ENCODE measurements at regions not wholly inside any gene's neighbourhood (a gene's known extent, or its start where the extent isn't known, plus 50 kb on each side); places are given as distances from the start of the nearest gene placed in this dataset.

DNA sequence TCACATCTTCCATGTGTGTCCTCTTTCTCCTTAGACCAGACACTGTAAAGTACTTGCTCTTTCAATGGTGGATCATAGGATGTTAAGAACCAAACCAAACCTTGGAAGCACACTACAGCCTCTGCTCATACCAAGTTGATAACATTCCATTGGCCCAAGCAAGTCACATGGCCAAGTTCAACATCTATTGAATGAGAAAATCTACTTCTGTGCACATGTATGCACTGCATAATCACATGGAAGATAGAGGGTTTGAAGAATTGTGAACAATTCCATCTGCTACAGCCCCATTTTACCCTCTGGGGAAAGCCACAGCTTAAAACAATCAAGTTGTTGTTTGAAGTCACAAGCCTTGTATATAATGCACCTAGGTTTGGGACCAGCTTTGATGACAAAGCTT lies 68.2 kb downstream of the MFAP3 start:
- no peak for DNase-seq

DNA sequence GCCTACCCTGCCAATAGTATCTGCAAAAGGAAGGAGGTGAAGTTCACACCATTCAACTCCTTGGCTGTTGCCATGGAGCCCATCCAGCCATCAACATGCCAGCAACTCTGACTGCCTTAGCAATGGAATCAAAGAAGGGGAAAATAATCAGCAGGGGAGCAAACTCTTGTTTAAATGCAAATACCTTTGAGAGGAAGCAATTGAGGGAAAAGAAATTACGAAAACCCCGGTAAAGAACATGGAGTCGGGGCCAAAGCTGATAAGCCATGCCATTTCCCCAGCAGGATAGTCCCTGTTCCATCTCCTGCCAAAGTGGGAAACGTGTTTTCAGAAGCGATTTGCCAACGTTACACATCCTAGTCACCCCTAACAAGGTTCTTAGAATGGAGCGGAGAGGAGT lies 69.0 kb downstream of the MFAP3 start:
- no peak for DNase-seq

DNA sequence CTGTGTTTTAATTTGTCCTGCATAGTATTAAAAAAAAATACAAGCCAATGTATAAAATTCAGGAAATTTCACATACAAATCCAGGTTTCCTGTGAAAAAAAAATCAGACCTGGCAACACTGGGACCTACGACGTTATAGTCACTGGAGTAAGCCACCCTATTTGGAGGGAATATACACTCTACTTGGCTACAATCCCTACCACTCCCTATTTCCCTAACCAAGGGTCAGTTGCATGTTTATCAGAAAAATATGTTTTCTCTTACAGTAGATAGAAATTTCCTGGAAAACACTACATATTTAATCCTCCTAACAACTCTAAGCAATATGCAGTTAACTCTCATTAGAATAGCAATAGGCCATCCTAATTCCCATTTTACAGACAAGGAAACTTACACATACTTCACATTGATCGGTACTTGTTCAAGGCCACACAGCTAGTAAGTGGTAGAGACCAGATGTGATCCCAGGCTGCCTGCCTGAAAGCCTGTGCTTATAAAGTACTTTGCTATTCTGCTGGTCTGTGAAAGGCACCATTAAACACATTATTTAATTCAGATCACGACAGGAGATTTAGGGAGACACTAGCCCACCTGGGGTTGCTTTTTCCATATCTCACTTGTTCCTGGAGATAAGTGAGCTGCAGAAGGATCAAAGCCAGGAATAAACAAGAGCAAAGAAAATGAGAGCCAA lies 70.8 kb downstream of the MFAP3 start:
- DNase-seq = no peak

- DNase-seq = no peak
Measured at GRCh38 chr5:154110107-154110453, 71.3 kb downstream of the MFAP3 start.

DNA sequence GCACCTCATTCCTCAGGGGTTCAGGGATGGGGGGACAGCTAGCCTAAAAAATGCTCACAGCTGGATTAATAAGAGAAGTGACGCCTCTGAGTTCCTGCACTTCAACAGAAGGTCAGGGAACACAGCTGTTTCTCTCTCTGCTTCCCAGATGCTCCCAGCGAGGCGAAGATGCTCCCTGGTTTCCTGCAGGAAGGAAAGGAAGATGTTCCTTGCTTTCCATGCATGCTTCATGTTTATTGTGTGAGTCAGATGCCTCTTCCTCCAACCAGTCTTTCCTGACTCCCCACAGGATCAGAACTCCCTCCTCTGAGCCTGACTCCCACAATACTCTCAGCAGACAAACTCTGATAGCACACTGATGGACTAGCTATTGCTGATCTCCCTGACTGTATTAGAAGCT lies 71.9 kb downstream of the MFAP3 start:
- peak; percentile 57 for DNase-seq

- no peak for DNase-seq
Measured at GRCh38 chr5:154111214-154111613, 72.4 kb downstream of the MFAP3 start.

- DNase-seq = no peak
Measured at GRCh38 chr5:154112255-154112654, 73.5 kb downstream of the MFAP3 start.

GRCh38 chr5:154115291-154115690 lies 75.2 kb upstream of the GALNT10 start:
- DNase-seq = no peak

DNA sequence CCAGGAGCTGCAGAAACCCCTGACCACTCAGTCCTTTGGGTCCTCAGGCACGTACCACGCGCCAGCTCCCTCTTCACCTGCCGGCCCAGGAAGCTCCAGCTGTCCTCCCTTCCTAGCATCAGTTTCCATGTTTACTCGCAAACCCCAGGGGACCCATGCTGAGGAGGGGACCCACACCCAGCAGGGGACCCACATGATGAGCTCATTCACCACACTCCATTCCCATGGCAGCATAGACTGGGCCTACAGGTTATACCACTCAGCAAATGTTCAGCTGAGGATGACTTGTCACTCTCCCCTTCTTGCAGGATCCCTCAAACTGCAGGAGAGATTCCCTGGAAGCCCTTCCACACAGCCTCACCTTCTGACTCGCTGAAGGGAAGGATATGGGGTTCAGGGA lies 73.5 kb upstream of the GALNT10 start:
- no peak for DNase-seq

GRCh38 chr5:154117930-154118329 lies 72.6 kb upstream of the GALNT10 start:
- DNase-seq = no peak

DNA sequence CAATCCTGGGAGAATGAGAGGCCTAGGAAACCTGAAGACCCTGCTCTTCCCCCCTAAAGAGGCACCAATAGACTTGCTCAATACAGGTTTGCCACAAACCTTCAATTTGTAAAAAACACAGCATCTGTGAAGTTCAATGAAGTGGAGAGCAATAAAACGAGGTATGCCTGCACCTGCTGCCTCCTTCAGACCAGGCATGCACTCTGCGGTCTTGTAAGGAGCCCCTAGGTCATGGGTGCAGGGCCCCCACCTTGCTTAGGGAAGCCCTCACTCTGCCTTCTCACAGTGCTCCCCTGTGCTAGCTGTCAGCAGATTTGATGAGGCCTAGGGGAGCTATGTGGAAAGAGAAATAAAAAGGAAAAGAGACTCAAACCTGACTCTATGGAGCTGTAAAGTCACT lies 72.1 kb upstream of the GALNT10 start:
- DNase-seq = no peak

- DNase-seq = no peak
Measured at GRCh38 chr5:154118893-154119336, 71.6 kb upstream of the GALNT10 start.

DNA sequence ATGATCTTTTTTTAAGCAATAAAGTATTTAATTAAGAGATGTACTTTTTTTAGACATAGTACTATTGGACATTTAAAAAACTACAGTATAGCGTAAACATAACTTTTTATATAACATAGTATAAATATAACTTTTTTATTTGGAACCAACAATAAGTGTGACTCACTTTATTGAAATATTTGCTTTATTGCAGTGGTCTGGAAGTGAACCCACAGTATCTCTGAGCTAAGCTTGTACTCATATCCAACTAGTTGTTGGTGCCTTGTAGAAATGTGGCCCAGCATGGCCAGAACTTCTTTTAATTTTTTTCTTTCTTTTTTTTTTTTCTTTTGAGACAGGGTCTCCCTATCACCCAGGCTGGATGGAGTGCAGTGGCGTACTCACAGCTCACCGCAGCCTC lies 61.5 kb upstream of the GALNT10 start:
- DNase-seq = no peak

DNA sequence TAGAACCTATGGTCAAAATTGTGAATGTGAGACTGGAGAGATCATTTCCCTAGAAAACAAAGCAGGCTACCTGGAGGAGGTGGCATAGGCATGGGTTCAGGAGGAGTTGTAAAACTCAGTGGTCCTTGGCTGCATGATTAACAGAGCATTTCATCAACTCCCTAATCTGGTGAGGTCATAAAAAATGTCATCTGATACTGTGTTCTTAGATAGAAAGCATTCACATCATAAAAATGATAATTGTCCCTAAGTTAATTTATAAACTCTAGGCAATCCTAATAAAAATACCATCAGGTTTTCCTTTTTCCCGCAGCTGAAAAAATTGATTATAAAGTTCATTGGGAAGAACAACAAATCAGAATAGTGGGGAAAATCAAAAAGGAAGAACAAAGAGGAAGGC lies 60.6 kb upstream of the GALNT10 start:
- DNase-seq = no peak

GRCh38 chr5:154131817-154132216 lies 58.7 kb upstream of the GALNT10 start:
- no peak for DNase-seq

GRCh38 chr5:154132718-154133307 lies 57.7 kb upstream of the GALNT10 start:
- DNase-seq = no peak

GRCh38 chr5:154133591-154133990 lies 56.9 kb upstream of the GALNT10 start:
- no peak for DNase-seq

DNA sequence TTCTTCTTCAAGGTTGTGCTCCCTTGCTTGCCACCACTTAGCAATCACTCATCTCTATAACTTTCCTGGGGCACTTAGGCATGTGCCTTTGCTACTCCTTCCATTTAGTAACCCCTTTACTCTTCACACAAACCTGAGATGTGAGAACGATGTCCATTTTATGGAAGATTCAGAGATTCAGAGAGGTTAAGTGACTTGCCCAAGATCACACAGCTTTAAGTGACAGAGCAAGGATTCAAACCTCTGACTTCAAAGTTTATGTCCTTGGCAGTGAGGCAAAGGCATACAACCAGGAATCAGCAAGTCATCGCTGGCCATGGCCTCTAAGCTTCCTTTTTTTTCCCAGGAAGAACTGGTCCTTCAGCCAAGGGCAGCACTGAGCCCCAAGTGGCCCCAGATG lies 56.0 kb upstream of the GALNT10 start:
- DNase-seq = no peak

GRCh38 chr5:154135125-154135817 lies 55.3 kb upstream of the GALNT10 start:
- DNase-seq = no peak

DNA sequence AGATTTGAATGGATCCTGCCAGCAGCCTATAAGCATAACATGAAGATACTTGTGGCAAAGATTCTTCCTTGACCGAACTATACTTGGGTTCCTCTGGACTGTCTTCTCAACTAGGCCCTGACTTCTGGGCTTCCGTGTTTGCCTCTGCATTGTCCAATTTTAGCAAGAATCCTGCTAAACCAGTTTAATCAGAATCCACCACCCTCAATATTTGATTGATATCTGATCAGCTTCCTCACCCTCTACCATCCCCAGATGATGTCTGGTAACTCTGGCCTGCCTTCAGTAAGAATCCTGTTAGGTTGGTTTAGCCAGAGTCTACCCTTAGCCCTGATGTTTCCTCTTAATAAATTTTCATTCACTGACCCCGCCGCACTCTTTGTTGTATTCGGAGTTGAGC lies 54.4 kb upstream of the GALNT10 start:
- DNase-seq = no peak

- DNase-seq = peak; percentile 36
Measured at GRCh38 chr5:154138701-154139100, 51.8 kb upstream of the GALNT10 start.

- no peak for DNase-seq
Measured at GRCh38 chr5:154140381-154140780, 50.2 kb upstream of the GALNT10 start.

Measured in right hindlimb (tissue), 1 donor.